Hindlimb muscle (tissue), 1 donor: ENCODE measurements at regions not wholly inside any gene's neighbourhood (a gene's known extent, or its start where the extent isn't known, plus 50 kb on each side); places are given as distances from the start of the nearest gene placed in this dataset.
"Not testable (repeated sequence)": the region's sequence is repeated elsewhere in the genome, so short reads cannot be mapped to it uniquely, and the experiment has no call there.

Experiments
- DNase-seq: peaks from one replicate; pipeline ENCODE4 v3.0.0-alpha.2; 2013

DNA sequence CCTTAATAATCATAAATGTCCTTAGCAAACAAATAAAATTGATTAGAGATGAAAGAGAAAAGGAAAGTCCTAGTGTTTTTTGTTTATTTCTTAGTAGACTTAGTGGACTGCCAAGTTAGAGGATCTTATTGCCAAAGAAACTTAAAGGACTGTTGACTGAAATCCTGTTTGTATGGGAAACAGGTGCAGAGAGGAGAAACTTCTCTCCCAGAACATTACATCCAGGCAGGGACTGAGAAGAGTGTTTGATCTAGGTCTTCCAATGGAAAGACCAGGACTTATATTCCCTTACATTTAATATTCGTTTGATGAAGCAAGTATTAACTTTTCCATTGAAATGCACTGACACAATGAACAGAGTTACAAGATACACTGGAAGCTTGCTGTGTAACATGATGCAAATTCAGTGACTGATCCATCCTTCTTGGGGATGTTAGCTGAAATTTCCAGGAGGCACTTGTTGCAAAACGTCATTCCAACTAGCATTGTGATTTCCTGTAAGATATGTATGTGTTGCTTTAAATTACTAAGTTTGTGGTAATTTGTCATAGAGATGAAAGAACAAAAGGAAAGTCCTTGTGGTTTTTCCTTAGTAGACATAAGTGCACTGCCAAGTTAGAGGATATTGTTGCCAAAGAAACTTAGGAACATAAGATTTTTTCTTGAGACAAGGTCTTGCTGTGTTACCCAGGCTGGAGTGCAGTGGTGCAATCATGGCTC lies 505.6 kb downstream of the STIM2 start:
- no peak for DNase-seq

DNA sequence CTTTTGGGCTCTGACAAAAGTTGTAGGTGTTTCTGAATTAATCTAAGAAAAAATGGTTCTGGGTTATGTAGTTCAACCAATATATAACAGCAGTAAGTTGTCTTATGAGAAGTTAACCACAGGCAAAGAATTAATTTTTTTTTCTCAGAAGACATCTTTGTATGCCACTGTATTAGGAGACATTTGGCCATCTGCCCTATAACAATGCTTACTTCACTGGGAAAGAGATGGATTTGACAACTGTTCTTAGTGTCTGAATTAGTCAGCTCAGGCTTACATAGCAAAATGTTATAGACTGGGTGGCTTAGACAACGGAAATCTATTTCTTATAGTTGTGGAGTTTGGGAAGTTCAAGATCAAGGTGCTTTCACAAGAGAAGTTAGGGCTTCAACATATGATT lies 508.1 kb downstream of the STIM2 start:
- DNase-seq, result no peak

DNA sequence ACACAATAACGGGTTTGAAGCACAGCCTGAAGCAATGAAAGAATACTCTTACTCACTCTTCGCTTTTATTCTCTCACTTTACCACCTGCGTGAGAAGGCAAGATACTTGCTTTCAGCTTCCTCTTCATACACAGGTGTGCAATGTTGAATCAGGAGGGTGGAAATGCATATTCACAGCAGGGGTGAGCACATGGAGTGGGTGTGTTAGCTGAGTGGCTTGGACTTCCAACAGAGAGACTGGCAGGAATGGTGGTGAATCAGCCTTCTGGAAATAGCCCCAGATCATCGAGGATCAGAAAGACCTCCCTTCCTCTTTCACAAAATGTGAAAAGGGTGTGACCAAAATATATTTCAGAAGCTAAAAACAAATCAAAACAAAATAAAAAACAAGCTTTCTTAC lies 521.2 kb downstream of the STIM2 start:
- no peak for DNase-seq

DNA sequence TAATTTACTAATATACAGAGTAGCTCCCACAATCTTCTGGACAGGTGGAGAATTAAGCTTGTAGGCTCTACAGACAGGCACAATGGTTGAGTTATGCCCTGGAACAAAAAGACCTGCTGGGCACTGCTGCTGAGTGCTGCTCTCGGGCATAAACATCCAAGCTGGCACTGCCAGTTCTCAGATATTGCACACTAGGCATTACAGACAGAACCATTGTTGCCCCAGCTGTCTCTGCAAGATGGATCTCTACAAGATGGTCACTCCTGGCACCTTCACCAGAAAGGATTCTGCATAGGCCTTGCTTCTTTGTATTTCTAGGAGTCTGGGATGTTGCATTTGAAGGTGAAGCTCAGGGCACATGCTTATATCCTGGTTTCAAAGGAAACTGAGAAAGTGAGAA lies 527.1 kb downstream of the STIM2 start:
- no peak for DNase-seq

DNA sequence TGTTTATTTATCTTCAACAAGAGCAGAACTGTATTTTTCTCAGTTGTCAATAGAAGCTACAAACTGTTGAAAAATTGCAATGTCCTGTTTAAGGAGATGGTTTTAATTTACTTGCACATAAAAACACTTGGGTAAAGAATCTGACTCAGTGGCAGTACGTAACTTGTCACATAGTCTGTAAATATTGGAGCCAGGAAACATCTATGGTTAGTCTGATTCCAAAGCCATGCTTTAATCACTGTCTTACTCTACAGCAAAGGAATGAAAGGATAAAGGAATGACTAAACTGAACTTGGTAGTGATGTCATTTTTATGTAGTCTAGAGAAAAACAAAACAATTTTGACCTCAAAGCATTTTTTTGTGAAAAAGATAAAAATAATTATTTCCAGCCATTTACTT lies 537.2 kb downstream of the STIM2 start:
- no peak for DNase-seq

DNA sequence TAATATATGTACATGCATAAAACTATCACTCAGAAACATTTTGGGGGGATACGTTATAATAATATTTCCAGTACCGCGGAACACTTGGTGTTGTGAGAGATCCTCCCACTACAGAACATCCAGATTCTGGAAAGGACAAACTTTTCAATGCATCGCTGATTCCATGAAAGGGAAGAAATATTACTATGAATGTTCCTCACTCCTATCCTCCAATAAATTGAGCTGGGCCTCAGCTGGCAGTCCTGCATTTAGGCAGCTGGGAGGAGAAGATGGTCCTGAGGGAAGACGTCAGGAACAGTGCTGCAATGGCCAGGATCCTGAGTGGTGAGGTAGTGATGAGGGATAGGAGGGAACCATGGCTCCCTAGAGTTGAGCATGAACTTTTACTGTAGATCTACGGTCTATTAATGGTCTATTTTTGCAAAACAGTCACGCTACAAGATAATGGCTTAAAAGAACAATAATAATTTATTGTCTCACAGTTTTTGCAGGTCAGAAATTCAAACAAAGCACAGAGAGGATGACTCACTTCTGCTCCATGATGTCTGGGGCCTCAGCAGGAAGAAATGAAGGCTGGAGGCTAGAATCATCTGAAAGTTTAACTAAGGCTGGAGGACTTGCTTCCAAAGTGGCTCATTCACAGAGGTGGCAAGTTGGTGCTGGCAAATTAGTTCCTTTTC lies 538.1 kb downstream of the STIM2 start:
- peak; percentile 81 for DNase-seq

DNA sequence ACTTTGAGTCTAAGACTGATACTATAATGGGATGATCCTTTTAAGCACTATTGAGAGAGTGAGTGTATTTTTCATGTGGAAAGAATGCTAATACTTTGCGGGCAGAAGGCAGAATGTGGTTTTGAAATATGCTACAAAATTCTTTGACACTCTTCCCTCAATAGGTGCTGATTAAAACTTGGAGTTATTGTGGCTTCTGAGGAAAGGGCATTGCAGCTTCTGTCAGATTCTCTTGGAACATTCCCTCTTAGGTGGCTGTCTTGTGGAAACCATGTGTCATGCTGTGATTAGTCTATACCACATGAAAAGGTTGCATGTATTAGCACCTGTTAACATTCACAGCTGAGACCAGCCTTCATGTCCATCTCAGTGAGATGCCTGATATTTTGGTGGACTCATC lies 547.0 kb downstream of the STIM2 start:
- DNase-seq, result no peak

DNA sequence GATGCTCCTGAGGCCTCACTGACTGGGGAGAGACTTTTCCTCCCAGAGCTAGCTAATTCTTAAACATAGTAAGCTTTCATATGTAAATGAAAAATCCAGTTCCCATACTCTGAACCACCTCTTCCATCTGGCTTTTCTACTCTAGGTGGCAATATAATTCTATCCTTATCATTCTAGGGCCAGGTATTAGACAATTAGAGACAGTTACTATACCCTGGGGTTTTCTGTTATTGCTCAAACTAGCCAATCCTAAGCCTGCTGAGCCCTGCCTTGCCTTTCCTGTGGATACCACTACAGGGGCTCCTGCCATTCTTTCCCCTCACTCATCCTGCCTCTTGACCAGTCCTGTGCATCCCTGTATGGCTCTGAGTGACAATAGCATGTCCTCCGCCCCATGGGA lies 552.0 kb downstream of the STIM2 start:
- no peak for DNase-seq

DNA sequence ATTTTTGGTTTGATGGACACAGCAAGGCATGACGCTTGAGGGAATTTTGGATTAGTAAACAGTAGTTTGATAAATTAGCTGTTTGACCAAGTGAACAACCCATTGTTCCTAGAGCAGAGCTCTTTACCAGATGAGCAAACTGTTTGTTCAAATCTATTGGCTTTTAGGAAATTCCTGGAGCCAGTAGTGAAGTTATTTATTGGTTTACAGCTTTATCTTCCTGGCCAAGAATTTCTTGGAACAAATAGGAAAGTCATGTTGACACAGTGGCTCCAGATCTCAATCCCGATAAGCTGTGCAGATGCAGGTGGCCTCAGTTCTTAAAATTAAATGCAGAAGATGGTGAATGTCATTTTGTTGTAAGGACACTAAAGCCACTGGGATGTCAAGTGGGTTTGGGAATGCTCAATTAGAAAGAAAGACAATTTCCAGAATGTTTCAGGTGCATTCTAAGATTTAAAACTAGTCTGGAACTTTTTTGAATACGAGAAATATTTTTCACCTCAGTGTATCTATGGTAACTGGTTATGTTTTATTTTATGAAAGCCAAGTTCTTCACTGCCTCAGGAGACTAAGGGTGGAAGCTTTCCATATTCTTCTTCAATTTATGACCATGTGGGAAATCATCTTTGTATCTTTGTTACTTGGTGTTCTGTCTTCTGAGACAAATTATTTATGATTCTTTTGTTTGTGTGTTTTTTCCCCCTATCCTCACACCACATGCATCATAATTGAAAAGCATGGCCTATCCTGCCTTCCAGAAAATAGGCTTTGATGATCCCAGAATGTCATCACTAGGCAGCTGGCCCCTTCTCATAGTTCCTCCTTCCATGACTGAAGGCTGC lies 554.5 kb downstream of the STIM2 start:
- DNase-seq, result peak; percentile 80

DNA sequence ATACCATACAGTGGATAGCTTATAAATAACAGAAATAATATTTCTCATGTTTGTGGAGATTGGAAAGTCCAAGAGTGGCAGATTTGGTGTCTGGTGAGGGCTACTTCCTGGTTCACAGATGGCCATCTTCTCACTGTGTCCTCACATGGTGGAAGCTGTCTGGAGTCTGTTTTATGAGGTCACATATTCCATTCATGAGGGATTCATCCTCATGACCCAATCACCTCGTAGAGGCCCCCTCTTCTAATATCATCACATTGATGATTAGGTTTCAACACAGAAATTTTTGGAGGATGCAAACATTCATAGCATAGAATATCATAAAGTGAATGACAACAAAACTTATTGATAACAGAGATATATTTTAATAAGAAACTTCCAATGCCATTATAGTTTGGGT lies 568.0 kb downstream of the STIM2 start:
- DNase-seq, result peak; percentile 27

DNA sequence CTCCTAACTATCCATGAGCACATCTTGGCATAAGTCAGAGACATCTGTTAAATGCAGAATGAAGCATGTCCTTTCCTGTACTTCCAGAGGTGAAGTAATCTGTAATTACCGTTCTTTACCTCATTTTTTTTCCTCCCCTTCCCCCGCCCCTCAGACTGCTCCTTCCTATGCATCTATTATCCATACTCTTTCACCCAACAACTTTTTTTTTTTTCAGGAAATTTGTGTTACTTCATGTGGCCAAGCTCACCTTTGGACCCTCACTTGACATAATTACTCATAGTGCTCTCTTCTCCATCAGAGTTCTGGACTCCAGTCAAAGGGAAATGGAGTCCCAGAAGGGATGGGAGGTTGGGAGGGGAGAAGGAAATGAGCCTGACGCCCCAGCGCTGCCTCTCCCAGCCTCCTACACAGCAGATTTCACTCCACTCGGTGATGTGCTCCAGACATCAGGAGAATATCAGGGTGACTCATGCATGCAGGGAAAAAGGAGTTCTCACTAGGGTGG lies 568.8 kb downstream of the STIM2 start:
- peak; percentile 71 for DNase-seq

DNA sequence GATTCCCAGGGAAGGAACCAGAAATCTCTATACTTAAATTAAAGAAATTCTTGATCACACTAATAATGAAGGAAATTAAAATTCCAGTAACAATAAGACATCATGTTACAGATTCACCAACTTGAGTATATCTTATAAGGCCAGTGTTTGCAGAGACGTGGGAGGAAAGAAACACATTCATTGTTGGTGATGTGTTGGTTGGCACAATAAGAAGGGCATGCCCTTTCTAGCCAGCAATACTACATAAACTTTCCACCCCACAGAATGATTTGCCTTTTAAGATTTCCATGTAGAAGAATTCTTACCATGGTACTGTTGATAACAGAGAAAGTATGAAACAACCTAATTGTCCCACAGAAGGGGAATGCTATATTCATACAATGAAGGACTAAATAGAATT lies 581.5 kb downstream of the STIM2 start:
- DNase-seq, result no peak

DNA sequence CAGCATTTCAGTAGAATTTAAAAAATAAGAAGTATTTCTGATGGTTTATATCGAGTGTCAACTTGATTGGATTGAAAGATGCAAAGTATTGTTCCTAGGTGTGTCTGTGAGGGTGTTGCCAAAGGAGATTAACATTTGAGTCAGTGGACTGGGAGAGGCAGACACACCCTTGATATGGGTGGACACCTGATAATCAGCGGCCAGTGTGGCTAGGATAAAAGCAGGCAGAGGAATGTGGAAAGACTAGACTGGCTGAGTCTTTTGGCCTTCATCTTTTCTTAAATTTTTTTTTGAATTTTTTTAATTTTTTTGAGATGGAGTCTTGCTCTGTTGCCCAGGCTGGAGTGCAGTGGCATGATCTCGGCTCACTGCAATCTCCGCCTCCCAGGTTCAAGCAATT lies 582.0 kb downstream of the STIM2 start:
- DNase-seq, result not testable (repeated sequence)

DNA sequence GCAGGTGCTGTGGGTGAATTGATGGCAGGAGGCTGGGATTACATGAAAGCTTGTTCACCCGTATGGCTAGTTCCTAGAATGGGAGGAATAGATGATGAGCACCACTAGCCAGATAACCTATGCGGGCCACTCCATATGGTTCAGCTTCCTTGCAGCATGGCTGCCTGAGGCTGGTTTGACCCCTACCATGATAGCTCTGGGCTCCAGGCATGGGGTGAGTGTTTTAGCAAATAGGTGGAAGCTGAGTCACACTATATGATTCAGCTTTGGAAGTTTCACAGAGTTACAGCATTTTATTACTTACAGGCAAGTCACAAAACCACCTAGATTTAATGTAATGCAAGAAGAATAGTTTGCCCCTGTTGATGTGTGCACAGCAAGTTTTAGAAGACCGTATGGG lies 603.2 kb downstream of the STIM2 start:
- DNase-seq, result no peak

DNA sequence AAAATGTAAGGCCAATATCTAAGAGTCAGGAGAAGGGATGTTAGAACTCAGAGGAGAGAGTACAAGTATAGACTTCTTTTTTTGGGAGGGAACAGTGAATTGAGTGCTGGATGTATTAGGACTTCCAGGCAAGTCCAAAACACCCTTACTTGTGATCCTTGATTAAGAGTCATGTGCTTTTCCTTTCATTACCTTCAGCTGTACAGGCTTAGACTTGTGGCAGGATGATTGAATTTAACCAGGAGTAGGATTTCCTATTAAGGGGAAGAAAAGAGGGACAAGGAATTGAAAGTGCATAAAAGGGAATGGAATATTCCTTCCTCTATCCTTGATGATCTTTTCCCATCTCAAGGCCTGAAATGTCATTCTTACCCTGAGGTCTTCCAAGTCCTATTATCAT lies 606.7 kb downstream of the STIM2 start:
- DNase-seq, result no peak

DNA sequence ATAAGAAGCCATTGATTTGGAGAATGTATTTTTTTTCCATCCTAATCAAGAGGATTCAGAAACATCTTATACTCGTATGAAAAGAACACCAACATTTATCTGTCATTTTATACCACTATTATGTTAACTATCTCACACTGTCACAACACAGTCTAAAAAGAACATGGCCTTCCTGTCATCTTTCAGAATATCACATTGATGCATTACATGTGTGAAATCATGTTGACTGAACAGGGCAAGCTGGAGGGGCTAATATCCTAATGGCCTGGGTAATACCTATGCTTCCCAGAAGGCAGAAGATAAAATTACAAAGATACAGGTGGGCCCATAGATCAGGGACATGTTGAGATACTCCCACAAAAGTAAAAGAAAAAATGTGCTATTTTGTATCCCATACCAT lies 611.7 kb downstream of the STIM2 start:
- DNase-seq, result no peak

DNA sequence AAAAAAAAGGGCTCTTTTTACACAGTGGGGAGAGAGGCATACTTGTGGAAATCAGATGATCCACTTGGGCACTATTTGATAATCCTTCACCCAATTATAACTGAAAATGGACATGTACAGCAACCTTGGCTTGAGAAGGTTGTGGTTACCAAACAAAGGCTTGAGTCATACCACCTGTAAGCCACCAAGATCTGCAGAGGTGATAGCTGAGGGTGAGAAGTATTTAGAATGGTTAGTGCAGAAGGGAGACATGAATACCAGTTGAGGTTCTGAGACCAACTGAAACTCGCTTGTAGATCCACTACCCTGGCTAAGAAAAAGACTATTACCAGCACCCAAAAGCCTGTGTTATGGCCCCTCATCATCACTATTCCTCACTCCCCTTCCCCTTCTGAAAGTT lies 614.0 kb downstream of the STIM2 start:
- no peak for DNase-seq

DNA sequence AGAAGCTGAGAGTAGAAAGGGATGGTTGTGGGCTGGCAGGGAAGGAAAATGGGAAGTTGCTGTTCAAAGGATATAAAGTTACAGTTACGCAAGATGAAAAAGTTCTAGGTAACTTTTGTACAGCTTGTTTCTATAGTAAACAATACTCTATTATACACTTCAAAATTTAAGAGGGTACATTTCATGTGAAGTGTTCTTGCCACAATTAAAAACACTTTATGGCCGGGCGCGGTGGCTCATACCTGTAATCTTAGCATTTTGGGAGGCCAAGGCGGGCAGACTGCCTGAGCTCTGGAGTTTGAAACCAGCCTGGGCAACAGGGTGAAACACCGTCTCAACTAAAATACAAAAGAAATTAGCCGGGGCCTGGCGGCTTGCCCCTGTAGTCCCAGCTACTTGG lies 623.6 kb downstream of the STIM2 start:
- DNase-seq, result no peak

DNA sequence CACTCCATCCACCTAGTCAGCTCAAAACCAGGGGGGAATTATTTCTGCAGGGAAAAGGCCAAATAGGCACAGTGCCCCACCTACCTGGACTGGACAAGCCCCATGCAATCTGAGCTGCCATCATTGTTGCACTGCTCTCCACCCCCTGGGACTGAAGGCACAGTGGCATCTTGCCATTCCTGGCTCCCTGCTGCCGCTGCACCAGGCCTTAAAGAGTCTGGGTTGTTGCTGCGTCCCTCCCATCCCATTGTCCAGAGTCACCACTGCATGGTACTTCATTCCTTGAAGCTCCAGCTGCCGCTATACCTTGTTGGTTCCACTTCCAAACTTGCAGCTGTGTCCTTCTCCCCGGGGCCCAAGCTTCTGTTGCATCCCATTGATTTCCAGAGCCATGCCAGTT lies 629.7 kb downstream of the STIM2 start:
- DNase-seq, result no peak

DNA sequence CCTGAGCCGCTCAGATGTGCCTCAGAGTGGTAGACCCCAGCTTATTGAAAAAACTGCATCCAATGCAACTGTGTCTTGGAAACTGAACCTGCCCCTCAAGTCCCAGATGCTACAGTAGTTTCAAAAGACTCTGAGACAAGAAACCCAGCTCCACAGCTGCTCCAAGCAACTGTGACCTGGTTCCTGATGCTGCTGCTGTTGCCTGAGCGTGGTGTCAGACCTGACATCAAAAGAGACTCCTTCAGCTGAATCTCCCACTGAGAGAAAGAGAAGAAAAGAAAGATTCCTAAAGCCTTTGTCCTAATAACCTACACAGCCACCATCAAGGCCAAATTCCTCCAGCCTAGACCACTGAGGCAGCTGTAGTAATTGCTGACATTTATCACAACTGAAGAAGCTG lies 630.1 kb downstream of the STIM2 start:
- DNase-seq, result no peak

DNA sequence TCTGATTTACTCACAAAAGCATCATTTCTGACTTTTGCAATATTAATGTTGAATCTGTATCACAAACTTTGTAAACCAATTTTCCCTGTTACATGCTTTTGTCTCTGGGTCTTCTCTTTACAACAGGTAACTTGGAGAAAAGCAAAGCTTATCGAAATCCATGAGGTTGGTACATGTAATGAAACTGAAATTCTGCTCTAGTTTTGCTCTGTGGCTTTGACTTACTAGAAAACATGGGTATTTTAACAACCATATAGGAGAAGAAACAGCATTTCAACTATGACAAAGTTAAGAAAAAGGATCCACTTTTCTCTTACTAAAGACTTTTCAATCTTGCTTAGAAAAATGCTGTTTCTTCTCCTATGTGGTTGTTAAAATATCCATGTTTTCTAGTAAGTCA lies 645.8 kb downstream of the STIM2 start:
- DNase-seq, result no peak

DNA sequence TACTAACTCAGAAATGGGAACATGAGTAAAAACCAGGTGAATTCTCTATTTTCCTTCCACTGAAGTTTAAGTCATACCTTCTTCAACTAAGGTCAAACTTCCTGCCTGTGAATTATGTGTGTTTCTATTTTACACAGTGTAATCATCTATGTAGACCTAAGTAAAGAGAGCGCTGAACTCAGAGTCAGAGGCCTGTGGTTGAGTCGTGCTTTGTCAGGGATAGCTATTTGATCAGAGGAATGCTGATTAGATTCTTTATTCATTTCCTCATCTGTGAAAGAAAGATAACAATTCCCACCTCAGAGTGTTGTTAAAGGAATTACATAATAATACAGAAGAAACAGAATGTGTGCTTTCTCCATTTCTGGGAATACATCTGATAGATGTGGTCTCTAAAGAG lies 654.1 kb downstream of the STIM2 start:
- DNase-seq, result no peak

DNA sequence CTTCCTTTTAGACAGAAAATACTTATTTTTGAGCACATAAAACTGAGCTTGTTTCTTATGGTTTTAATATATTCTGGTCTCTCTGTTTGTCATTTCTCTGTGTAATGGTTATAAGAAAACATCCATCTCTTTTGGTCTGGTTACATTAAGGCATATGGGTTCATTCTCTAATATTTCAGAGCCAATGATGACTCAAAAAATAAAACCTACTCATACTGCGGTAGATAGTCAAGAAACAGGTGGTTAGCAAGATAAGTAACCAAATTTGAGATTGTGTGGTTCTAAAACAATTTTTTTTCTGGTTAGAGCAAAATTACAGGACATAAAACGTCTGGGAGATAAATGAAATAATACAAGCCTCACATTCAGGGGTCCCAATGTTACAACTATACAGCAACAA lies 654.5 kb downstream of the STIM2 start:
- no peak for DNase-seq

DNA sequence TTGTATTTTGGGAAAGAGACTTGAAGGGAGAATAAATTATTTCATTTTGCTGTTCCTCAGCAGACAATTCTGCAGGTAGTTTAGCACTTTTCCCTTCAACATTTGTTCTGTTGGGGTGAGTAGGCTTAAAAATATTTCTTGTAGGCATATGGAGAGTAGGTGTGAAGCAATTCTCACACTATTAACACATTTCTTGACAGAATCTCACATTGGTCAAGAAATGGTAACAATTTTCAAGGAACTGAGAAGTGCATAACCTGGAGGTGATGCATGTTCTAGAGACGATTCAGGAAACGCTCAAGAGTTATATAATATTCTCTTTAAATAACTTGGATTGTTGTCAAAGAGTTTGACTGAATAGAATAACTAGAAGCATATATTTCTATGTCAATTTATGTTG lies 658.2 kb downstream of the STIM2 start:
- no peak for DNase-seq
